Suprapubic skin (tissue), 4 donors: ENCODE measurements at regions not wholly inside any gene's neighbourhood (a gene's known extent, or its start where the extent isn't known, plus 50 kb on each side); places are given as distances from the start of the nearest gene placed in this dataset.

Experiments
- DNase-seq, 2 donors: peaks; one replicate each; pipeline ENCODE4 v3.0.0-alpha.2; 2019; ENCODE audit warnings: low spot score in 2 of 2
- H3K27ac ChIP-seq: fragments of 200-600 bp; sonication (generic); one replicate; pipeline ENCODE4 v1.5.1; 2019
- H3K27me3 ChIP-seq: fragments of 200-600 bp; sonication (generic); one replicate; pipeline ENCODE4 v1.5.1; 2019
- H3K36me3 ChIP-seq: fragments of 200-600 bp; sonication (generic); one replicate; pipeline ENCODE4 v1.5.1; 2019
- H3K4me1 ChIP-seq: fragments of 200-600 bp; sonication (generic); one replicate; pipeline ENCODE4 v1.5.1; 2019
- H3K4me3 ChIP-seq: fragments of 200-600 bp; sonication (generic); one replicate; pipeline ENCODE4 v1.5.1; 2019; ENCODE audit warnings: mild to moderate bottlenecking
- H3K9me3 ChIP-seq: fragments of 200-600 bp; sonication (generic); one replicate; pipeline ENCODE4 v1.5.1; 2019
- CTCF ChIP-seq, 2 donors: fragments of 200-600 bp in 1 of 2; fragments of 450-650 bp in 1 of 2; sonication (generic) in 1 of 2; IDR thresholded peaks; one replicate each; pipeline ENCODE4 v1.5.1; 2016 to 2019; ENCODE audit warnings: antibody characterized with exemption in 2 of 2, mild to moderate bottlenecking in 1 of 2, moderate library complexity in 1 of 2
- EP300 ChIP-seq: sonication (generic); formaldehyde crosslinking; IDR thresholded peaks from one replicate; pipeline ENCODE4 v1.6.1; 2017; ENCODE audit warnings: antibody characterized with exemption
- POLR2A ChIP-seq, 2 donors: fragments of 450-650 bp; IDR thresholded peaks; one replicate each; pipeline ENCODE4 v1.6.1; 2017; ENCODE audit warnings: antibody characterized with exemption in 2 of 2, mild to moderate bottlenecking in 2 of 2, moderate library complexity in 2 of 2
- POLR2AphosphoS5 ChIP-seq, 3 donors: sonication (generic); formaldehyde crosslinking; IDR thresholded peaks; one replicate each; pipeline ENCODE4 v1.6.1; 2017; ENCODE audit warnings: antibody characterized with exemption in 3 of 3
- WGBS: methylation state at CpG from one replicate; pipeline ENCODE4 v1.1.5; 2018; 5-methylcytosine and 5-hydroxymethylcytosine counted together

- no peak for DNase-seq
- 89% methylated on average over 12 of the region's 18 CpGs for WGBS
- TF ChIP-seq EP300 (no peak), POLR2AphosphoS5 (IDR thresholded peaks at IDR 0.05) (no peak), POLR2A (IDR thresholded peaks at IDR 0.05) (no peak), CTCF (IDR thresholded peaks at IDR 0.05) (no peak)
These were observed 174.9 kb downstream of the ETS2 start for GRCh38 chr21:38980416-38981313.

GRCh38 chr21:38979271-38980121 lies 173.8 kb downstream of the ETS2 start:
- Histone ChIP-seq H3K9me3 (no peaks in the 10 kb centered on the region), H3K4me1 (peaks cover 6% of the 10 kb centered on the region), H3K27ac (no peak overlapping the region), H3K4me3 (no peak overlapping the region), H3K27me3 (no peaks in the 10 kb centered on the region), H3K36me3 (no peaks in the 10 kb centered on the region)
- TF ChIP-seq EP300: no peak
- no peak for TF ChIP-seq CTCF (IDR thresholded peaks at IDR 0.05)
- WGBS: 73% methylated on average over 6 of the region's 6 CpGs
- DNase-seq: no peak

More at GRCh38 chr21:38980416-38981313, 174.9 kb downstream of the ETS2 start:
- Histone ChIP-seq H3K27ac (no peak overlapping the region), H3K4me1 (peaks cover 18% of the 10 kb centered on the region), H3K36me3 (no peaks in the 10 kb centered on the region), H3K9me3 (no peaks in the 10 kb centered on the region), H3K27me3 (no peaks in the 10 kb centered on the region), H3K4me3 (no peak overlapping the region)

- H3K27me3 ChIP-seq: no peaks in the 10 kb centered on the region
- no peak overlapping the region for H3K4me3 ChIP-seq
- no peaks in the 10 kb centered on the region for H3K9me3 ChIP-seq
- no peaks in the 10 kb centered on the region for H3K4me1 ChIP-seq
- H3K36me3 ChIP-seq: no peaks in the 10 kb centered on the region
- H3K27ac ChIP-seq: no peak overlapping the region
- TF ChIP-seq EP300 (no peak), CTCF (IDR thresholded peaks at IDR 0.05) (no peak), POLR2AphosphoS5 (IDR thresholded peaks at IDR 0.05) (no peak), POLR2A (IDR thresholded peaks at IDR 0.05) (no peak)
- no peak for DNase-seq
- WGBS: 91% methylated on average over 7 of the region's 8 CpGs
These were observed 171.2 kb downstream of the ETS2 start for GRCh38 chr21:38976900-38977299.

- no peak overlapping the region for H3K27ac ChIP-seq
- TF ChIP-seq POLR2A (IDR thresholded peaks at IDR 0.05) (no peak), CTCF (IDR thresholded peaks at IDR 0.05) (no peak), POLR2AphosphoS5 (IDR thresholded peaks at IDR 0.05) (no peak), EP300 (no peak)
- DNase-seq: no peak
- no peaks in the 10 kb centered on the region for H3K9me3 ChIP-seq
- no peaks in the 10 kb centered on the region for H3K4me1 ChIP-seq
- no peak overlapping the region for H3K4me3 ChIP-seq
- H3K36me3 ChIP-seq: no peaks in the 10 kb centered on the region
- 86% methylated on average over 6 of the region's 6 CpGs for WGBS
- H3K27me3 ChIP-seq: no peaks in the 10 kb centered on the region
These were observed 167.8 kb downstream of the ETS2 start for GRCh38 chr21:38973552-38973951.

- H3K4me1 ChIP-seq: no peaks in the 10 kb centered on the region
- no peak overlapping the region for H3K4me3 ChIP-seq
- H3K36me3 ChIP-seq: no peaks in the 10 kb centered on the region
- no peak for DNase-seq
- no peak overlapping the region for H3K27ac ChIP-seq
- 98% methylated on average over 10 of the region's 10 CpGs for WGBS
- H3K27me3 ChIP-seq: no peaks in the 10 kb centered on the region
- H3K9me3 ChIP-seq: no peaks in the 10 kb centered on the region
- no peak for TF ChIP-seq CTCF (IDR thresholded peaks at IDR 0.05)
- TF ChIP-seq POLR2A (IDR thresholded peaks at IDR 0.05): no peak
- no peak for TF ChIP-seq EP300
- TF ChIP-seq POLR2AphosphoS5 (IDR thresholded peaks at IDR 0.05): no peak
These were observed 166.3 kb downstream of the ETS2 start for GRCh38 chr21:38972078-38972477.
